WTC11 (cell line): ENCODE measurements at regions not wholly inside any gene's neighbourhood (a gene's known extent, or its start where the extent isn't known, plus 50 kb on each side); places are given as distances from the start of the nearest gene placed in this dataset.

Experiments
- ATAC-seq: fragments of 200-7000 bp; cut with Tn5 transposase; 2 replicates; pipeline ENCODE4 v1.10.0; 2021; ENCODE audit warnings: mild to moderate bottlenecking, moderate library complexity
- CTCF ChIA-PET: fragments of 300-600 bp; sonication (Branson Sonifier 250); formaldehyde crosslinking; loops from one replicate; lab custom pipeline; 2021; ENCODE audit warnings: antibody characterized with exemption; lab: Charles Lee
- POLR2A ChIA-PET: fragments of 350-600 bp; sonication (Branson Sonifier 250); formaldehyde crosslinking; loops from one replicate; lab custom pipeline; 2021; ENCODE audit warnings: antibody characterized with exemption; lab: Charles Lee
- DNase-seq: peaks from one replicate; pipeline ENCODE4 v3.0.0; 2021; ENCODE audit warnings: low spot score
- H3K27ac Mint-ChIP-seq: 2 replicates; pipeline ENCODE4 v1.8.0; 2021; ENCODE audit warnings: mixed read lengths
- H3K27me3 Mint-ChIP-seq: 2 replicates; pipeline ENCODE4 v1.8.0; 2021; ENCODE audit warnings: low read depth, mild to moderate bottlenecking, moderate library complexity, mixed read lengths
- H3K36me3 Mint-ChIP-seq: 2 replicates; pipeline ENCODE4 v1.8.0; 2021; ENCODE audit warnings: mixed read lengths
- H3K4me1 Mint-ChIP-seq: 2 replicates; pipeline ENCODE4 v1.8.0; 2022; ENCODE audit warnings: mixed read lengths
- H3K4me3 Mint-ChIP-seq: 2 replicates; pipeline ENCODE4 v1.8.0; 2021; ENCODE audit warnings: mild to moderate bottlenecking, moderate library complexity, mixed read lengths
- H3K9me3 Mint-ChIP-seq: 2 replicates; pipeline ENCODE4 v1.8.0; 2021; ENCODE audit warnings: mixed read lengths
- AFF4 ChIP-seq: sonication (generic); formaldehyde crosslinking; IDR thresholded peaks from 2 replicates; pipeline ENCODE4 v1.8.1; 2023; ENCODE audit warnings: mild to moderate bottlenecking, missing genetic modification reagents, borderline replicate concordance
- ATF1 ChIP-seq: sonication (generic); formaldehyde crosslinking; IDR thresholded peaks from 2 replicates; pipeline ENCODE4 v1.8.1; 2023; ENCODE audit warnings: mild to moderate bottlenecking, moderate library complexity, missing genetic modification reagents
- ATF2 ChIP-seq: sonication (generic); formaldehyde crosslinking; IDR thresholded peaks from 2 replicates; pipeline ENCODE4 v1.8.1; 2022; ENCODE audit warnings: low read depth, missing genetic modification reagents, borderline replicate concordance
- CBFB ChIP-seq: sonication (generic); formaldehyde crosslinking; IDR thresholded peaks from 2 replicates; pipeline ENCODE4 v1.8.1; 2022; ENCODE audit warnings: mild to moderate bottlenecking, low read depth, missing genetic modification reagents
- CREM ChIP-seq: sonication (generic); formaldehyde crosslinking; IDR thresholded peaks from 2 replicates; pipeline ENCODE4 v1.8.1; 2022; ENCODE audit warnings: mild to moderate bottlenecking, missing genetic modification reagents, moderate library complexity
- ELF4 ChIP-seq: sonication (generic); formaldehyde crosslinking; IDR thresholded peaks from 2 replicates; pipeline ENCODE4 v1.8.1; 2022; ENCODE audit warnings: low read depth, mild to moderate bottlenecking, moderate library complexity, missing genetic modification reagents
- GTF2I ChIP-seq: fragments of 250-450 bp; sonication (Bioruptor Pico); conservative IDR thresholded peaks from 2 replicates; pipeline ENCODE4 v1.4.0; 2021; ENCODE audit warnings: mild to moderate bottlenecking
- MLX ChIP-seq: sonication (generic); formaldehyde crosslinking; IDR thresholded peaks from 2 replicates; pipeline ENCODE4 v1.8.1; 2023; ENCODE audit warnings: mild to moderate bottlenecking, missing genetic modification reagents, moderate library complexity
- MXD4 ChIP-seq: fragments of 250-450 bp; sonication (Bioruptor Pico); IDR thresholded peaks from 2 replicates; pipeline ENCODE4 v1.8.0; 2021; ENCODE audit warnings: mild to moderate bottlenecking, moderate library complexity, borderline replicate concordance
- NR2C2 ChIP-seq: sonication (generic); formaldehyde crosslinking; IDR thresholded peaks from 2 replicates; pipeline ENCODE4 v1.8.0; 2022; ENCODE audit warnings: mild to moderate bottlenecking, missing genetic modification reagents
- PRDM15 ChIP-seq: sonication (generic); formaldehyde crosslinking; IDR thresholded peaks from 2 replicates; pipeline ENCODE4 v1.8.0; 2022; ENCODE audit warnings: missing genetic modification reagents
- RELA ChIP-seq: sonication (generic); formaldehyde crosslinking; IDR thresholded peaks from 2 replicates; pipeline ENCODE4 v1.8.1; 2022; ENCODE audit warnings: missing genetic modification reagents, mild to moderate bottlenecking, borderline replicate concordance
- ZNF138 ChIP-seq: sonication (generic); formaldehyde crosslinking; conservative IDR thresholded peaks from 2 replicates; pipeline ENCODE4 v1.8.1; 2022; ENCODE audit warnings: mild to moderate bottlenecking, moderate library complexity, missing genetic modification reagents
- ZNF263 ChIP-seq: sonication (generic); formaldehyde crosslinking; IDR thresholded peaks from 2 replicates; pipeline ENCODE4 v1.8.1; 2022; ENCODE audit warnings: low read depth, mild to moderate bottlenecking, moderate library complexity, missing genetic modification reagents
- ZNF317 ChIP-seq: sonication (generic); formaldehyde crosslinking; IDR thresholded peaks from 2 replicates; pipeline ENCODE4 v1.8.1; 2023; ENCODE audit warnings: low read depth, mild to moderate bottlenecking, moderate library complexity, missing genetic modification reagents, borderline replicate concordance

GRCh38 chrX:147832707-147833348 lies 78.9 kb upstream of the FMR1 start (continued):
- no peak for TF ChIP-seq ATF2 (CRISPR knock-in tag)
- no peak for TF ChIP-seq ZNF138 (CRISPR knock-in tag)
- no peak for TF ChIP-seq MXD4 (CRISPR knock-in tag)
- TF ChIP-seq GTF2I (CRISPR knock-in tag) = no peak
- no peak for TF ChIP-seq ZNF317
- no peak for TF ChIP-seq MLX (CRISPR knock-in tag)
- no peak for TF ChIP-seq AFF4
- TF ChIP-seq RELA = no peak
- TF ChIP-seq ELF4 (CRISPR knock-in tag) = no peak

GRCh38 chrX:147838465-147839131 lies 73.1 kb upstream of the FMR1 start:
- POLR2A ChIA-PET = no interaction called here
- peaks cover 40% of the 10 kb centered on the region for H3K9me3 Mint-ChIP-seq
- H3K36me3 Mint-ChIP-seq = peaks cover 20% of the 10 kb centered on the region
- no peaks in the 10 kb centered on the region for H3K4me1 Mint-ChIP-seq
- no peak overlapping the region for H3K4me3 Mint-ChIP-seq
- no peak for ATAC-seq
- no peak for TF ChIP-seq ATF1 (CRISPR knock-in tag)
- no peak for TF ChIP-seq RELA
- TF ChIP-seq CREM = no peak
- no peak for TF ChIP-seq PRDM15 (CRISPR knock-in tag)
- TF ChIP-seq ZNF263 (CRISPR knock-in tag) = no peak
- no peak for TF ChIP-seq NR2C2 (CRISPR knock-in tag)
- no peak for TF ChIP-seq CBFB (CRISPR knock-in tag)
- TF ChIP-seq, all 79 proteins: peak for 0
- no peak for DNase-seq
- Mint-ChIP-seq H3K27ac (no peak overlapping the region), H3K27me3 (no peaks in the 10 kb centered on the region; the same call in 1 of the 2 replicates)
- CTCF ChIA-PET = no interaction called here
